Skeletal muscle satellite cell (primary cell): ENCODE measurements at regions not wholly inside any gene's neighbourhood (a gene's known extent, or its start where the extent isn't known, plus 50 kb on each side); places are given as distances from the start of the nearest gene placed in this dataset.

ENCODE experiments used
- H3K27me3 ChIP-seq: 2 replicates; pipeline ENCODE4 v1.7.0; 2013; ENCODE audit warnings: low read length; ENCODE audit not compliant: control insufficient read depth, insufficient read depth
- H3K36me3 ChIP-seq: 2 replicates; pipeline ENCODE4 v1.7.0; 2013; ENCODE audit warnings: mild to moderate bottlenecking, control low read depth, low read length; ENCODE audit not compliant: insufficient read depth
- H3K4me1 ChIP-seq: 2 replicates; pipeline ENCODE4 v1.7.0; 2013; ENCODE audit warnings: low read length; ENCODE audit not compliant: control insufficient read depth, insufficient read depth
- H3K4me2 ChIP-seq: 2 replicates; pipeline ENCODE4 v1.7.0; 2013; ENCODE audit warnings: mild to moderate bottlenecking, low read length
- H3K4me3 ChIP-seq: 2 replicates; pipeline ENCODE4 v1.7.0; 2013; ENCODE audit warnings: low read length
- H3K9ac ChIP-seq: 2 replicates; pipeline ENCODE4 v1.7.0; 2013; ENCODE audit warnings: mild to moderate bottlenecking, low read depth, low read length, moderate library complexity
- H3K9me3 ChIP-seq: replicated peaks from 2 replicates; pipeline ENCODE4 v1.7.0; 2013; ENCODE audit warnings: mild to moderate bottlenecking, control low read depth, low read length

GRCh38 chr18:61606759-61607158 lies 273.5 kb downstream of the CDH20 start:
- peak overlapping the region; percentile 93 for H3K9ac ChIP-seq
- H3K9me3 ChIP-seq: no peaks in the 10 kb centered on the region
- H3K4me3 ChIP-seq: peak overlapping the region; percentile 78
- H3K27me3 ChIP-seq: no peaks in the 10 kb centered on the region
- peaks cover 54% of the 10 kb centered on the region for H3K4me1 ChIP-seq
- peaks cover 10% of the 10 kb centered on the region for H3K36me3 ChIP-seq
- peak overlapping the region; percentile 91 for H3K4me2 ChIP-seq

- Histone ChIP-seq H3K9ac (peak overlapping the region; percentile 93), H3K9me3 (no peaks in the 10 kb centered on the region), H3K4me3 (peak overlapping the region; percentile 78), H3K27me3 (no peaks in the 10 kb centered on the region), H3K4me1 (peaks cover 58% of the 10 kb centered on the region), H3K36me3 (peaks cover 10% of the 10 kb centered on the region), H3K4me2 (peak overlapping the region; percentile 91)
These were observed 272.9 kb downstream of the CDH20 start for GRCh38 chr18:61606068-61606660.

GRCh38 chr18:61605376-61606067 lies 272.3 kb downstream of the CDH20 start:
- Histone ChIP-seq H3K4me2 (peak overlapping the region; percentile 91), H3K9me3 (no peaks in the 10 kb centered on the region), H3K36me3 (peaks cover 10% of the 10 kb centered on the region), H3K9ac (peak overlapping the region; percentile 93), H3K27me3 (no peaks in the 10 kb centered on the region), H3K4me1 (peaks cover 62% of the 10 kb centered on the region), H3K4me3 (peak overlapping the region; percentile 78)
